Astrocyte of the cerebellum (primary cell): ENCODE measurements at regions not wholly inside any gene's neighbourhood (a gene's known extent, or its start where the extent isn't known, plus 50 kb on each side); places are given as distances from the start of the nearest gene placed in this dataset.

ENCODE experiments used
- DNase-seq: peaks from one replicate; pipeline ENCODE4 v3.0.0-alpha.2; 2011; ENCODE audit warnings: low read depth
- H3K4me3 ChIP-seq: 2 replicates; pipeline ENCODE4 v1.5.1; 2011; ENCODE audit warnings: mild to moderate bottlenecking, low read depth, low read length, moderate library complexity
- CTCF ChIP-seq: IDR thresholded peaks from 2 replicates; pipeline ENCODE4 v1.5.1; 2012; ENCODE audit warnings: low read length, low read depth, moderate library complexity, mild to moderate bottlenecking; ENCODE audit errors: missing control alignments
- in situ Hi-C: cut with HindIII; loops from 2 replicates; pipeline ENCODE4 v1.10.0; 2017; ENCODE audit warnings: low sequenced_read_pairs

GRCh38 chr12:113666223-113666622 lies 194.6 kb upstream of the LHX5 start:
- no peak overlapping the region for H3K4me3 ChIP-seq
- no peak for DNase-seq
- no peak for TF ChIP-seq CTCF
- in situ Hi-C loops: no loop called here

- no peak overlapping the region for H3K4me3 ChIP-seq
- in situ Hi-C loops: no loop called here
- no peak for TF ChIP-seq CTCF
- no peak for DNase-seq
Measured at GRCh38 chr12:113665457-113665856, 193.8 kb upstream of the LHX5 start.

- TF ChIP-seq CTCF: no peak
- in situ Hi-C loops: no loop called here
- no peak overlapping the region for H3K4me3 ChIP-seq
- DNase-seq: no peak
Measured at GRCh38 chr12:113664224-113664681, 192.6 kb upstream of the LHX5 start.

- TF ChIP-seq CTCF: no peak
- in situ Hi-C loops: no loop called here
- DNase-seq: no peak
- H3K4me3 ChIP-seq: no peak overlapping the region
Measured at GRCh38 chr12:113663396-113663795, 191.7 kb upstream of the LHX5 start.

GRCh38 chr12:113660936-113661335 lies 189.3 kb upstream of the LHX5 start:
- no peak for DNase-seq
- H3K4me3 ChIP-seq: no peak overlapping the region
- TF ChIP-seq CTCF: no peak
- in situ Hi-C loops: no loop called here

GRCh38 chr12:113659416-113659815 lies 187.7 kb upstream of the LHX5 start:
- no peak overlapping the region for H3K4me3 ChIP-seq
- TF ChIP-seq CTCF: no peak
- in situ Hi-C loops: no loop called here
- DNase-seq: no peak

GRCh38 chr12:113659015-113659414 lies 187.3 kb upstream of the LHX5 start:
- no peak overlapping the region for H3K4me3 ChIP-seq
- no peak for DNase-seq
- no peak for TF ChIP-seq CTCF
- in situ Hi-C loops: no loop called here
